H1 (cell line): ENCODE measurements at regions not wholly inside any gene's neighbourhood (a gene's known extent, or its start where the extent isn't known, plus 50 kb on each side); places are given as distances from the start of the nearest gene placed in this dataset.

Experiments
- BCL11A ChIP-seq, 2 experiments: IDR thresholded peaks; one replicate each; pipeline ENCODE4 v1.6.1; 2011; ENCODE audit warnings: low read depth in 2 of 2, low read length in 2 of 2, mild to moderate bottlenecking in 2 of 2
- CHD1 ChIP-seq: IDR thresholded peaks from 2 replicates; pipeline ENCODE4 v1.6.1; 2012; ENCODE audit warnings: low read depth, low read length, improper control_type of control experiment
- CTCF ChIP-seq, 3 experiments: IDR thresholded peaks; 1 replicate in 2 of 3; 2 replicates in 1 of 3; pipeline versions ENCODE4 v1.5.1 to v1.6.1; 2011; ENCODE audit warnings: low read length in 3 of 3, mild to moderate bottlenecking in 3 of 3, inconsistent platforms in 2 of 3, low read depth in 1 of 3, moderate library complexity in 1 of 3; ENCODE audit not compliant: insufficient read depth in 1 of 3; ENCODE audit errors: control extremely low read depth in 1 of 3
- EP300 ChIP-seq, 2 experiments: IDR thresholded peaks; 1 replicate in 1 of 2; 2 replicates in 1 of 2; pipeline ENCODE4 v1.6.1; 2011 to 2012; ENCODE audit warnings: low read depth in 2 of 2, low read length in 2 of 2, mild to moderate bottlenecking in 2 of 2, borderline replicate concordance in 1 of 2, inconsistent platforms in 1 of 2, moderate library complexity in 1 of 2
- KDM1A ChIP-seq: fragments of 200-600, 300-600 bp; sonication (generic); IDR thresholded peaks from 2 replicates; pipeline ENCODE4 v1.7.1; 2016; ENCODE audit warnings: mild to moderate bottlenecking, low read length, borderline replicate concordance
- POLR2A ChIP-seq, 2 experiments: IDR thresholded peaks; 1 replicate in 1 of 2; 2 replicates in 1 of 2; pipeline ENCODE4 v1.6.1; 2011; ENCODE audit warnings: low read depth in 2 of 2, low read length in 2 of 2, mild to moderate bottlenecking in 2 of 2; ENCODE audit errors: control extremely low read depth in 1 of 2
- POLR2AphosphoS5 ChIP-seq: IDR thresholded peaks from 2 replicates; pipeline ENCODE4 v1.6.1; 2011; ENCODE audit warnings: low read depth, low read length
- RAD21 ChIP-seq, 2 experiments: IDR thresholded peaks in 1 of 2; conservative IDR thresholded peaks in 1 of 2; 2 replicates each; pipeline ENCODE4 v1.6.1; 2011; ENCODE audit warnings: low read depth in 2 of 2, low read length in 2 of 2, improper control_type of control experiment in 1 of 2, inconsistent platforms in 1 of 2, mild to moderate bottlenecking in 1 of 2, moderate library complexity in 1 of 2
- RFX5 ChIP-seq: IDR thresholded peaks from 2 replicates; pipeline ENCODE4 v1.6.1; 2011; ENCODE audit warnings: low read depth, low read length, improper control_type of control experiment, borderline replicate concordance
- RXRA ChIP-seq: IDR thresholded peaks from 2 replicates; pipeline ENCODE4 v1.6.1; 2011; ENCODE audit warnings: low read depth, mild to moderate bottlenecking, low read length, moderate library complexity; ENCODE audit not compliant: insufficient read depth
- SIN3A ChIP-seq, 2 experiments: IDR thresholded peaks in 1 of 2; conservative IDR thresholded peaks in 1 of 2; 2 replicates each; pipeline ENCODE4 v1.6.1; 2011 to 2012; ENCODE audit warnings: low read length in 2 of 2, improper control_type of control experiment in 1 of 2, low read depth in 1 of 2, mild to moderate bottlenecking in 1 of 2
- SP1 ChIP-seq: IDR thresholded peaks from 2 replicates; pipeline ENCODE4 v1.6.1; 2011; ENCODE audit warnings: low read depth, low read length
- TAF1 ChIP-seq: IDR thresholded peaks from 2 replicates; pipeline ENCODE4 v1.6.1; 2011; ENCODE audit warnings: mild to moderate bottlenecking, low read depth, low read length
- TF ChIP-seq, protein P1 (sequence below): IDR thresholded peaks from 2 replicates; pipeline ENCODE4 v1.6.1; 2012; ENCODE audit warnings: inconsistent platforms

DNA sequence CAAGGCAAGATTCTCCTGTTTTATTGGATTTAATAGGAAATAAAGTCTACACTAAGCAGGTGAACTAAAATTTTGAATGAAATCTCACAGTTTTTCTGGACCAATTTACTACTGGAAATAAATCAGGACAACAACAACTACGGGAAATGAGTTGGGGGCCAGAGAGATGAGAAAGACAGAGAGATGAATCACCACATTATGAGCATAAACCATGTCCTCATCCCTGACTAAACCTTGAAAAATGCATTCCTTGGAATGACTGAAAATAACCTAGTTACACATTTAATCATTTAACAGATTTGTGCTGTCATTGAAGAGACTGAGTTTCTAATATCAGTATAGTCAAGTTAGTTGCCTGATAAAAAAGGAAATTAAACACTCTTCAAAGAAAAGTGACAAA, 608.4 kb upstream of the KCND2 start:
- TF ChIP-seq SP1 (no peak), CTCF (IDR thresholded peaks at IDR 0.05; ENCODE audit: control extremely low read depth in 1 of 3, insufficient read depth in 1 of 3, low read depth in 1 of 3, low read length in 3 of 3) (no peak), POLR2A (IDR thresholded peaks at IDR 0.05; ENCODE audit: control extremely low read depth in 1 of 2, low read depth in 2 of 2, low read length in 2 of 2) (no peak), POLR2AphosphoS5 (no peak), SIN3A (conservative IDR thresholded peaks at IDR 0.05 in 1 of 2, IDR thresholded peaks at IDR 0.05 in 1 of 2; ENCODE audit: low read depth in 1 of 2, low read length in 2 of 2) (no peak), RXRA (no peak), CHD1 (no peak), RFX5 (no peak), KDM1A (no peak), RAD21 (IDR thresholded peaks at IDR 0.05 in 1 of 2, conservative IDR thresholded peaks at IDR 0.05 in 1 of 2; ENCODE audit: low read depth in 2 of 2, low read length in 2 of 2) (no peak), EP300 (IDR thresholded peaks at IDR 0.05; ENCODE audit: borderline replicate concordance in 1 of 2, low read depth in 2 of 2, low read length in 2 of 2) (no peak), TAF1 (no peak), BCL11A (IDR thresholded peaks at IDR 0.05; ENCODE audit: low read depth in 2 of 2, low read length in 2 of 2) (no peak)
- TF ChIP-seq, protein P1, sequence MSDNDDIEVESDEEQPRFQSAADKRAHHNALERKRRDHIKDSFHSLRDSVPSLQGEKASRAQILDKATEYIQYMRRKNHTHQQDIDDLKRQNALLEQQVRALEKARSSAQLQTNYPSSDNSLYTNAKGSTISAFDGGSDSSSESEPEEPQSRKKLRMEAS: no peak
